T-helper 2 cell (primary cell): ENCODE measurements at regions not wholly inside any gene's neighbourhood (a gene's known extent, or its start where the extent isn't known, plus 50 kb on each side); places are given as distances from the start of the nearest gene placed in this dataset.
"Not testable (repeated sequence)": the region's sequence is repeated elsewhere in the genome, so short reads cannot be mapped to it uniquely, and the experiment has no call there.

ENCODE experiments used
- DNase-seq, 5 experiments: peaks; one replicate each; pipeline versions ENCODE4 v3.0.0 to v3.0.0-alpha.2; 2012 to 2022

DNA sequence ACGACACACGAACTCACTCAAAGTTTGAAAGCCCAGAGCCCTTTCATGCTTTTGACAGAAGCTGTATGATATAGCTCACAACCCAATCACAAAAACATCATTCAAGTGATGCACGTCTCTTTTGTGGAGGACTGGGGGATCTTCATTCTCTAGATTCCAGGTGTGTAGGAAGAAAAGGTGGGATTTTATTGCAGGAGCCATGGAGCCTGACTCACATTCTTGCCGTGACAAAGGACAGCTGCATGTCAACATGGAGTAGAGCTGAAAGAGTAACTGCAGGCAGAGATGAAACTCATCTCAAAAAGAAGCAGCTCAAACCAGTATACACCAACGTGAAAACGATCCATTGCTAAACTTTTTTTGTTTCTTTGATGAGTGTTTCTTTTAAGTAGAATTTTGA, 50.9 kb upstream of the PDE1A start:
- DNase-seq = no peak

GRCh38 chr2:182481676-182482075, 54.8 kb upstream of the PDE1A start:
- no peak for DNase-seq

DNA sequence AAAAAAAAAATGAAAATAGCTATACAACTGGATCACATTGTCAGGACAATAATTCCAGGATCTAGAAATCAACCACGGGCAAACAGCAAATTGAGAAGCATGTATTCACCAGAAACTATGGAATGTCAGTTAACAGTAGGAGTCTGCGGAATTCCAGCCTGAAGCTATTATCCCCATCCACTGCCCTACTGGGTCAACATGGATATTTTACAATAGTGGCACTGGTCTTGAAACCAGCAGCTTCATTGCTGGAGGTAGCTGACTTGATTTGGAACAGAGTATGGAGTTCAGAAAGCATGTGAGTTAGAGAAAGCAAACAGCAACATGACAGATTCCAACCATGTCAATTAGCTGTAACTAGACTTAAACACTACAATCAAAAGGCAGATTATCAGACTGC, 55.7 kb upstream of the PDE1A start:
- no peak for DNase-seq

GRCh38 chr2:182496596-182496995, 69.8 kb upstream of the PDE1A start:
- DNase-seq = no peak

- DNase-seq = no peak
These were observed 73.1 kb upstream of the PDE1A start for GRCh38 chr2:182499706-182500470.

DNA sequence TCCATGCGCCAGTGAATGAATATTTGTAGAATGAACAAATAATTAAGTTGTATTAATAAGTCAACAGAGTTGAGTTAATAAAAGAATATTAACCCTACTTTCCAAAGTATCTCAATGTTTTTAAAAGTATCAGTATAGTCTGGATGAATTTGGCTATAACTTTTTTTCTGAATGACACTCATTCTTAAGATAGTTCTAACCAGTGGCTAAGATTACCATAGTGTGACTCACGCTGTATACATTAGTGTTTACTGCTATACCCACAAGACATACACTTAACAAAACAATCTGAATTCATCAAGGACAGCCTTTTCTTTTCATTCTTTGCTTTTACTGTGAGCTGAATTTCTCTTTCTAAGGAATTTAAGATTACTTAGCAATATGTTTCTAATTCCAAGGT, 77.0 kb upstream of the PDE1A start:
- no peak for DNase-seq

DNA sequence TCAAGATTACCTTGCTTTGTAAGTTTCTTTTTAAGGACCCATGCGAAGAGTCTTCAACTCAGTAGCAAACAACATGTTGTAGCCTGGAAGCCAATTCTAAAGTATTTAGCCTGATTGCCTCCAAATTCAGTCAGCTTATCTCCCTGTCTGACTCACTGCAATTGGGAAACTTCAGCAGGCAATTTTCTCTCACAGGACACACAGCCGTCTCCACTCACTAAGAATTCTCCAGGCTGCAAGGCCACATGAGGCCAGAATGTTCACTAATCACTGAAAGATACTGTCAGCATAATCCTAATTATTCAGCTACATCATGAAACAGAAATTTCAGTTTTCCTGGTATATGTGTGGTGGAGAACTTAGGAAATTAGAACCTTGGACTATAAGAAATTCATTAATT, 78.1 kb upstream of the PDE1A start:
- DNase-seq = no peak

DNA sequence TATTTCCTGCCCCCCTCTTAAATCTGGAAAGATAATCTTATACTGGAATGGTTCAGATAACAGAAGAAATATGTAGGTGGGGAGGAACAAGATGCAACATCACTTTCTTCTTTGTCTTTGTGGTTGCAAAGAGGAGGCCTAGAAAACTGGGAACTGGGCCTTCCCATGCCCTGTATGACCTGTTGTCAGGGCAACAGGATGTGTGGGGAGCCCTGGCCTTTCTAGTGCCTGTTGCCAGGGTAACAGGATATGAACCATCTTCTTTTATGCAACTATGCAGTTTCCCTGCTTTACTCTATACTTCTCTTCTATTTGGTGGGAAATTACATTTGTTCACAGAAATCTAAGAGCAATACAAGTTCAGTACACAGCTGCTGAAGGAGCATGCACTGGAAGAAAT, 79.8 kb upstream of the PDE1A start:
- DNase-seq = no peak

DNA sequence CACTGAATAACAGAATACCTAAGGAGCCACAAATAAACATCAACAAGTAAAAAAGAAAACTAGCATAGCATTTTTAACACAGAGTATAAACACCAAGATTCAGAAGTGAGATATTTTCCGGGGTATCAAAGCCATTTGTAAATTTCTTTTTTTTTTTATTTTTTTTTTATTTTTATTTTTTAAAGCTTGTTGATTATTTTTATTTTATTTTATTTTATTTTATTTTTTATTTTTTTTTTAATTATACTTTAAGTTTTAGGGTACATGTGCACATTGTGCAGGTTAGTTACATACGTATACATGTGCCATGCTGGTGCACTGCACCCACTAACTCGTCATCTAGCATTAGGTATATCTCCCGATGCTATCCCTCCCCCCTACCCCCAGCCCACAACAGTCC, 81.7 kb upstream of the PDE1A start:
- not testable (repeated sequence) for DNase-seq

DNA sequence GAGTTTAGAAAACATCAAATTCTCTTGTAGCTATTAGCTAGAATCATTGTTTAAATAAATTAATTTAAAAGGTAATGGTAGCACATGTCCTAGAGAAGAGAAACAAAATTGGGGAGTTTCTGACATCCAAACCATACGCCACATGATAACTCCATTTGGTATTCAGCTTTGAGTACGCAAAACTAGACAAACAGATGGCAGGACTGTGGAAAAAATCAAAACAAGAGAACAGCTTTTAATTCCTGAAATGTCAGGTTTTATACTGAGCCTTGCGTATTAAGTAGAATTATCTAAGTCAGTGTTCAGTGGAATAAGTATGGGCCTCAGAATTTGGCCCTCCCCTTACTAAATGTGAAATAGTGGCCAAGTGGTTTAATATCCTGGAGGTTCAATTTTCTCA, 82.4 kb upstream of the PDE1A start:
- DNase-seq = no peak

GRCh38 chr2:182521453-182522404, 94.9 kb upstream of the PDE1A start:
- no peak for DNase-seq

DNA sequence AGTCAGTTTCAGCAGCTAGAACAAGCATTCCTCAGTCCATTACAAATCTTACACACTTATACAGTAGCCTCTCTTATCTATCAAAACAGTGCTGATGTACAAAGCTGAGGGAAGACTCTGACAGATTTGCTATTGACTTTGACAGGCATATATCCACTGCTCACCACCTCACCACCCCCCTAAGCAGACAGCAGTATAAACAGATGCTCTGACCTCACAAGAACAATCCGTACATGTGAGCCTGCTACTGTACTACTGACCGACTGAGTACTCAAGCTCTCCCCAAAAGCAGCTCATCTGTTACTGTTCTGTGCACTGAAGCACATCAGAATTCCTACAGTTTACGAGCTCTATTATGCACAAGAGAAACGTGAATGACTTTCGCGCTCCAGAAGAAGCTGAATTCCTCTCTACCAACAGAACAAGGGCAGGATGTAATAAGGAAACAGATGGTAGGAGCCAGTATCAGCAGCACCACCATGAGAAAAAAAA, 95.6 kb upstream of the PDE1A start:
- DNase-seq = no peak

- DNase-seq = no peak
These were observed 96.2 kb upstream of the PDE1A start for GRCh38 chr2:182522972-182523473.

- no peak for DNase-seq
These were observed 103.8 kb upstream of the PDE1A start for GRCh38 chr2:182530636-182531035.

- DNase-seq = no peak
These were observed 113.4 kb upstream of the PDE1A start for GRCh38 chr2:182540252-182540651.

DNA sequence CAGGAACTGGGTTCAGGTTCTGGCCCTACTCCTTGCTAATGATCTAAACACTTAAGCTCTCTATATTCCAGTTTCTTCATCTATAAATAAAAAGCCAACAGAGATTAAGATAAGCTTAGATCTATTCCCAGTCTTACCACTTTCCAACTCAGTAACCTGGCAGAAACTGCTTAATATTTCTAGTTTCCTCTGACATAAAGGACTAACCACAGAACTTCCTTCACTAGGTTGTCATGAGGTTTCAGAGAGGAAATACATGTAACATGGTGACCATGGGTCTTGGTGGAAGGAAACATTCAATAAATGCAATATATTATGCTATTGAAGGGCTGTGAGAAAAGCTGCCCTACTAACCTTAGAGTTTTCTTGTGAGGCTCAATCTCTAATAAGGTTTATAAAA, 114.4 kb upstream of the PDE1A start:
- no peak for DNase-seq

GRCh38 chr2:182542501-182543258, 115.8 kb upstream of the PDE1A start:
- DNase-seq = no peak

GRCh38 chr2:182543741-182544525, 117.1 kb upstream of the PDE1A start:
- DNase-seq = no peak

GRCh38 chr2:182545420-182546167, 118.8 kb upstream of the PDE1A start:
- no peak for DNase-seq

- no peak for DNase-seq
These were observed 121.5 kb upstream of the PDE1A start for GRCh38 chr2:182548031-182548950.
